ENCODE measurements at regions not wholly inside any gene's neighbourhood (a gene's known extent, or its start where the extent isn't known, plus 50 kb on each side); places are given as distances from the start of the nearest gene placed in this dataset.

- H3K9me2 ChIP-seq (replicated peaks; ENCODE audit: low read depth, low read length), result no peaks in the 10 kb centered on the region
- H3K9ac ChIP-seq (ENCODE audit: low read depth, low read length, poor library complexity, severe bottlenecking), result no peak overlapping the region
- no peaks in the 10 kb centered on the region for H3K36me3 ChIP-seq (ENCODE audit: insufficient read depth, low read length)
- H3K27me3 ChIP-seq (ENCODE audit: insufficient read depth, low read length, poor library complexity, severe bottlenecking), result no peaks in the 10 kb centered on the region
- H3K9me3 ChIP-seq (ENCODE audit: insufficient read depth, low read depth, low read length), result no peaks in the 10 kb centered on the region
- no peak overlapping the region for H3K4me3 ChIP-seq (ENCODE audit: low read length, poor library complexity, severe bottlenecking)
- no peaks in the 10 kb centered on the region for H3F3A ChIP-seq (ENCODE audit: low read depth)
- H3K79me2 ChIP-seq (ENCODE audit: insufficient read depth, low read length), result no peaks in the 10 kb centered on the region
- H3K4me2 ChIP-seq (ENCODE audit: low read depth, low read length, poor library complexity, severe bottlenecking), result no peak overlapping the region
- H4K20me1 ChIP-seq (ENCODE audit: insufficient read depth, low read length, poor library complexity, severe bottlenecking), result no peaks in the 10 kb centered on the region
- TF ChIP-seq, protein P1, sequence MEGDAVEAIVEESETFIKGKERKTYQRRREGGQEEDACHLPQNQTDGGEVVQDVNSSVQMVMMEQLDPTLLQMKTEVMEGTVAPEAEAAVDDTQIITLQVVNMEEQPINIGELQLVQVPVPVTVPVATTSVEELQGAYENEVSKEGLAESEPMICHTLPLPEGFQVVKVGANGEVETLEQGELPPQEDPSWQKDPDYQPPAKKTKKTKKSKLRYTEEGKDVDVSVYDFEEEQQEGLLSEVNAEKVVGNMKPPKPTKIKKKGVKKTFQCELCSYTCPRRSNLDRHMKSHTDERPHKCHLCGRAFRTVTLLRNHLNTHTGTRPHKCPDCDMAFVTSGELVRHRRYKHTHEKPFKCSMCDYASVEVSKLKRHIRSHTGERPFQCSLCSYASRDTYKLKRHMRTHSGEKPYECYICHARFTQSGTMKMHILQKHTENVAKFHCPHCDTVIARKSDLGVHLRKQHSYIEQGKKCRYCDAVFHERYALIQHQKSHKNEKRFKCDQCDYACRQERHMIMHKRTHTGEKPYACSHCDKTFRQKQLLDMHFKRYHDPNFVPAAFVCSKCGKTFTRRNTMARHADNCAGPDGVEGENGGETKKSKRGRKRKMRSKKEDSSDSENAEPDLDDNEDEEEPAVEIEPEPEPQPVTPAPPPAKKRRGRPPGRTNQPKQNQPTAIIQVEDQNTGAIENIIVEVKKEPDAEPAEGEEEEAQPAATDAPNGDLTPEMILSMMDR (conservative IDR thresholded peaks at IDR 0.05; ENCODE audit: low read length), result no peak
- no peak for TF ChIP-seq EZH2phosphoT487 (IDR thresholded peaks at IDR 0.05; ENCODE audit: borderline replicate concordance)
- peaks cover 15% of the 10 kb centered on the region for H3K4me1 ChIP-seq (ENCODE audit: insufficient read depth, low read length, poor library complexity, severe bottlenecking)
- no peak overlapping the region for H2AFZ ChIP-seq (ENCODE audit: low read length)
Observed at GRCh38 chr3:56985460-56985859, 75.0 kb upstream of the SPATA12 start.

GRCh38 chr3:56983427-56983826, 77.0 kb upstream of the SPATA12 start:
- Histone ChIP-seq H3K9me3 (ENCODE audit: insufficient read depth, low read depth, low read length) (no peaks in the 10 kb centered on the region), H3K9ac (ENCODE audit: low read depth, low read length, poor library complexity, severe bottlenecking) (no peak overlapping the region), H3K79me2 (ENCODE audit: insufficient read depth, low read length) (no peaks in the 10 kb centered on the region), H3K9me2 (replicated peaks; ENCODE audit: low read depth, low read length) (no peaks in the 10 kb centered on the region), H4K20me1 (ENCODE audit: insufficient read depth, low read length, poor library complexity, severe bottlenecking) (no peaks in the 10 kb centered on the region), H3K27me3 (ENCODE audit: insufficient read depth, low read length, poor library complexity, severe bottlenecking) (no peaks in the 10 kb centered on the region), H2AFZ (ENCODE audit: low read length) (no peak overlapping the region), H3K4me1 (ENCODE audit: insufficient read depth, low read length, poor library complexity, severe bottlenecking) (peaks cover 16% of the 10 kb centered on the region), H3K4me3 (ENCODE audit: low read length, poor library complexity, severe bottlenecking) (no peak overlapping the region), H3F3A (ENCODE audit: low read depth) (no peaks in the 10 kb centered on the region), H3K4me2 (ENCODE audit: low read depth, low read length, poor library complexity, severe bottlenecking) (no peak overlapping the region), H3K36me3 (ENCODE audit: insufficient read depth, low read length) (no peaks in the 10 kb centered on the region)
- TF ChIP-seq, protein P1 (conservative IDR thresholded peaks at IDR 0.05; ENCODE audit: low read length), result no peak
- TF ChIP-seq EZH2phosphoT487 (IDR thresholded peaks at IDR 0.05; ENCODE audit: borderline replicate concordance), result no peak

GRCh38 chr3:56981445-56982230, 78.8 kb upstream of the SPATA12 start:
- H2AFZ ChIP-seq (ENCODE audit: low read length), result 0 out of 2 replicates have a peak overlapping the region, but pooled peaks have one; percentile 65
- no peaks in the 10 kb centered on the region for H4K20me1 ChIP-seq (ENCODE audit: insufficient read depth, low read length, poor library complexity, severe bottlenecking)
- TF ChIP-seq, protein P1 (conservative IDR thresholded peaks at IDR 0.05; ENCODE audit: low read length), result no peak
- no peak for TF ChIP-seq EZH2phosphoT487 (IDR thresholded peaks at IDR 0.05; ENCODE audit: borderline replicate concordance)
- no peak overlapping the region for H3K4me3 ChIP-seq (ENCODE audit: low read length, poor library complexity, severe bottlenecking)
- H3K4me1 ChIP-seq (ENCODE audit: insufficient read depth, low read length, poor library complexity, severe bottlenecking), result peaks cover 16% of the 10 kb centered on the region
- H3K9ac ChIP-seq (ENCODE audit: low read depth, low read length, poor library complexity, severe bottlenecking), result no peak overlapping the region
- H3F3A ChIP-seq (ENCODE audit: low read depth), result no peaks in the 10 kb centered on the region
- H3K79me2 ChIP-seq (ENCODE audit: insufficient read depth, low read length), result no peaks in the 10 kb centered on the region
- H3K9me2 ChIP-seq (replicated peaks; ENCODE audit: low read depth, low read length), result no peaks in the 10 kb centered on the region
- no peaks in the 10 kb centered on the region for H3K9me3 ChIP-seq (ENCODE audit: insufficient read depth, low read depth, low read length)
- no peaks in the 10 kb centered on the region for H3K36me3 ChIP-seq (ENCODE audit: insufficient read depth, low read length)
- H3K4me2 ChIP-seq (ENCODE audit: low read depth, low read length, poor library complexity, severe bottlenecking), result no peak overlapping the region
- no peaks in the 10 kb centered on the region for H3K27me3 ChIP-seq (ENCODE audit: insufficient read depth, low read length, poor library complexity, severe bottlenecking)
